MCF 10A (cell line): ENCODE measurements at regions not wholly inside any gene's neighbourhood (a gene's known extent, or its start where the extent isn't known, plus 50 kb on each side); places are given as distances from the start of the nearest gene placed in this dataset.

Experiments
- BruUV-seq: library from RNA; stranded (reverse); fragments of 400-500 nt; replicated peaks from 2 replicates; lab custom pipeline; 2021; lab: Mats Ljungman, UMichigan
- CTCF ChIA-PET: fragments of 300-600 bp; sonication (Branson Sonifier 250); formaldehyde crosslinking; extraction: SDS; loops from one replicate; lab custom pipeline; 2021; ENCODE audit warnings: antibody characterized with exemption, inconsistent platforms; lab: Yijun Ruan, JAX
- POLR2A ChIA-PET: fragments of 300-600, 350-650 bp; sonication (Branson Sonifier 250); formaldehyde crosslinking; extraction: SDS; loops from one replicate; lab custom pipeline; 2020; ENCODE audit warnings: antibody characterized with exemption, inconsistent platforms; lab: Yijun Ruan, JAX
- DNase-seq: peaks from one replicate; pipeline ENCODE4 v3.0.0-alpha.2; 2018; ENCODE audit not compliant: unreplicated experiment
- H3K27ac Mint-ChIP-seq: one replicate; pipeline ENCODE4 v1.8.0; 2022; ENCODE audit warnings: mild to moderate bottlenecking, low read depth, mixed read lengths; ENCODE audit not compliant: unreplicated experiment
- H3K27me3 Mint-ChIP-seq: one replicate; pipeline ENCODE4 v1.8.0; 2022; ENCODE audit warnings: mixed read lengths; ENCODE audit not compliant: insufficient read depth, unreplicated experiment
- H3K36me3 Mint-ChIP-seq: one replicate; pipeline ENCODE4 v1.8.0; 2022; ENCODE audit warnings: mild to moderate bottlenecking, moderate library complexity, mixed read lengths; ENCODE audit not compliant: insufficient read depth, unreplicated experiment
- H3K4me1 Mint-ChIP-seq: one replicate; pipeline ENCODE4 v1.8.0; 2022; ENCODE audit warnings: mixed read lengths; ENCODE audit not compliant: insufficient read depth, unreplicated experiment
- H3K4me3 Mint-ChIP-seq: one replicate; pipeline ENCODE4 v1.8.0; 2022; ENCODE audit warnings: mild to moderate bottlenecking, moderate library complexity, mixed read lengths; ENCODE audit not compliant: unreplicated experiment
- H3K9me3 Mint-ChIP-seq: one replicate; pipeline ENCODE4 v1.8.0; 2022; ENCODE audit warnings: mixed read lengths; ENCODE audit not compliant: unreplicated experiment
- intact Hi-C: fragments of 100-400 bp; cut with micrococcal nuclease; formaldehyde crosslinking; loops from 2 replicates; pipeline ENCODE4 v1.14.1; 2022
- TF ChIP-seq, protein P1 (sequence below): fragments of 200-600 bp; IDR thresholded peaks from one replicate; pipeline ENCODE4 v1.8.0; 2022; ENCODE audit warnings: antibody characterized with exemption, mild to moderate bottlenecking; ENCODE audit not compliant: unreplicated experiment

GRCh38 chr1:185468626-185469025 is 151.6 kb upstream of the IVNS1ABP start:
- no peak for DNase-seq
- CTCF ChIA-PET, result interaction anchor here (1.0 kb wide), 1 partner anchor 150 kb away, joined by 3 read pairs; no protein-coding TSS in a partner anchor
- intact Hi-C loops, result no loop called here
- Mint-ChIP-seq H3K27me3 (no peaks in the 10 kb centered on the region), H3K4me1 (no peaks in the 10 kb centered on the region), H3K27ac (no peak overlapping the region), H3K9me3 (no peaks in the 10 kb centered on the region), H3K4me3 (no peak overlapping the region), H3K36me3 (no peaks in the 10 kb centered on the region)
- TF ChIP-seq, protein P1, sequence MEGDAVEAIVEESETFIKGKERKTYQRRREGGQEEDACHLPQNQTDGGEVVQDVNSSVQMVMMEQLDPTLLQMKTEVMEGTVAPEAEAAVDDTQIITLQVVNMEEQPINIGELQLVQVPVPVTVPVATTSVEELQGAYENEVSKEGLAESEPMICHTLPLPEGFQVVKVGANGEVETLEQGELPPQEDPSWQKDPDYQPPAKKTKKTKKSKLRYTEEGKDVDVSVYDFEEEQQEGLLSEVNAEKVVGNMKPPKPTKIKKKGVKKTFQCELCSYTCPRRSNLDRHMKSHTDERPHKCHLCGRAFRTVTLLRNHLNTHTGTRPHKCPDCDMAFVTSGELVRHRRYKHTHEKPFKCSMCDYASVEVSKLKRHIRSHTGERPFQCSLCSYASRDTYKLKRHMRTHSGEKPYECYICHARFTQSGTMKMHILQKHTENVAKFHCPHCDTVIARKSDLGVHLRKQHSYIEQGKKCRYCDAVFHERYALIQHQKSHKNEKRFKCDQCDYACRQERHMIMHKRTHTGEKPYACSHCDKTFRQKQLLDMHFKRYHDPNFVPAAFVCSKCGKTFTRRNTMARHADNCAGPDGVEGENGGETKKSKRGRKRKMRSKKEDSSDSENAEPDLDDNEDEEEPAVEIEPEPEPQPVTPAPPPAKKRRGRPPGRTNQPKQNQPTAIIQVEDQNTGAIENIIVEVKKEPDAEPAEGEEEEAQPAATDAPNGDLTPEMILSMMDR, result no peak
- no TSS peak for BruUV-seq
- POLR2A ChIA-PET, result no interaction called here

- intact Hi-C loops, result no loop called here
- TF ChIP-seq, protein P1, result no peak
- DNase-seq, result no peak
- Mint-ChIP-seq H3K27ac (no peak overlapping the region), H3K4me1 (no peaks in the 10 kb centered on the region), H3K9me3 (no peaks in the 10 kb centered on the region), H3K27me3 (no peaks in the 10 kb centered on the region), H3K4me3 (no peak overlapping the region), H3K36me3 (no peaks in the 10 kb centered on the region)
- CTCF ChIA-PET, result interaction anchor here (0.6 kb wide), 2 partner anchors 17 to 755 kb away, joined by 3 read pairs; no protein-coding TSS in a partner anchor
- BruUV-seq, result no TSS peak
- POLR2A ChIA-PET, result no interaction called here
Measured at GRCh38 chr1:185467122-185467521, 150.1 kb upstream of the IVNS1ABP start.

- CTCF ChIA-PET, result no interaction called here
- H3K9me3 Mint-ChIP-seq, result no peaks in the 10 kb centered on the region
- BruUV-seq, result no TSS peak
Measured at GRCh38 chr1:185464777-185465176, 147.7 kb upstream of the IVNS1ABP start.

GRCh38 chr1:185463433-185463832 is 146.4 kb upstream of the IVNS1ABP start:
- no peak for DNase-seq
- Mint-ChIP-seq H3K36me3 (no peaks in the 10 kb centered on the region), H3K27ac (no peak overlapping the region), H3K27me3 (no peaks in the 10 kb centered on the region), H3K9me3 (no peaks in the 10 kb centered on the region), H3K4me3 (no peak overlapping the region), H3K4me1 (no peaks in the 10 kb centered on the region)
- ChIA-PET CTCF (interaction anchor here (1.2 kb wide), 1 partner anchor 133 kb away, joined by 4 read pairs; no protein-coding TSS in a partner anchor), POLR2A (interaction anchor here (0.8 to 0.9 kb wide), 2 partner anchors 11 to 14 kb away, joined by 3 to 5 read pairs; no protein-coding TSS in a partner anchor)
- no TSS peak for BruUV-seq
- TF ChIP-seq, protein P1, result no peak
- intact Hi-C loops, result no loop called here

More at GRCh38 chr1:185464777-185465176, 147.7 kb upstream of the IVNS1ABP start:
- TF ChIP-seq, protein P1, result no peak
- H3K36me3 Mint-ChIP-seq, result no peaks in the 10 kb centered on the region
- DNase-seq, result no peak
- H3K27me3 Mint-ChIP-seq, result no peaks in the 10 kb centered on the region
- H3K27ac Mint-ChIP-seq, result peak overlapping the region; percentile 17
- intact Hi-C loops, result no loop called here
- no peaks in the 10 kb centered on the region for H3K4me1 Mint-ChIP-seq
- POLR2A ChIA-PET, result interaction anchor here (0.6 to 0.9 kb wide), 2 partner anchors 147 to 164 kb away, joined by 3 to 5 read pairs; partner anchors contain the start of gene IVNS1ABP
- no peak overlapping the region for H3K4me3 Mint-ChIP-seq
